Right lobe of liver (tissue), 4 donors: ENCODE measurements at regions not wholly inside any gene's neighbourhood (a gene's known extent, or its start where the extent isn't known, plus 50 kb on each side); places are given as distances from the start of the nearest gene placed in this dataset.

Experiments used
- POLR2A ChIP-seq: fragments of 450-650 bp; IDR thresholded peaks from one replicate; pipeline ENCODE4 v1.6.1; 2017; ENCODE audit warnings: antibody characterized with exemption, mild to moderate bottlenecking
- TF ChIP-seq, protein P1 (sequence below), 4 donors: fragments of 200-600 bp in 3 of 4; fragments of 450-650 bp in 1 of 4; IDR thresholded peaks; one replicate each; pipeline versions ENCODE4 v1.5.1 to v1.8.0; 2016 to 2022; ENCODE audit warnings: antibody characterized with exemption in 4 of 4, mild to moderate bottlenecking in 2 of 4
- donor health status: DM: no; HTN: no; CAD: no.
- donor health status: DM: no; HTN: no; CAD: no.
- donor health status: DM: no; HTN: yes; CAD: no.

DNA sequence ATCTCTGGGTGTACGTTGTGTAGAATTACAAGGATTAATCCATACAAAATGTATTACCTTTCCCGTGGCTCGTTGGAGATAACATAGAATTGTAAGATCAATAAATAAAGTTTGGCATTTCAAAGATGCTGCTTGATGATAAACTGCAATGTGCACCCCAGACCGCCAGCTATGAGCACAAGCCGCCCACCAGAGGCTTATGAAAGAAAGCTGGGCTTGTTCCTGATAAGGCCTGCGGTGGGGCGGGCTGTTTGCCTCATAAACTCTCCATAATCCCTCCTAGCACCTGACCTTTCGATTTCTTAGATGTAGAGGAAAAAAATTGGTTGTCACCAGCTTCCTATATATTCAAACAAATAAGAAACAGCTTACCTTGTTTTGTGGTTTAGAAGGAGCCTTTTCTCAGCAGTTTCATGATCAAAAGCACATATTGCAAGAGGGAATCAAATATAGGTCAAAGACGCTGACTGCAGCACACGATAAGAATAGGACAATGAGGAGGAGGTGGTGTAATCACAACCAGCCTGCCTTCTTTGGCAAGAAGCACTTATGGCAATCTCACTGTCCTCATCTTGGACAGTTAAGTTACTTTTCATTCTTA, 293.6 kb downstream of the RMST start:
- TF ChIP-seq, protein P1, sequence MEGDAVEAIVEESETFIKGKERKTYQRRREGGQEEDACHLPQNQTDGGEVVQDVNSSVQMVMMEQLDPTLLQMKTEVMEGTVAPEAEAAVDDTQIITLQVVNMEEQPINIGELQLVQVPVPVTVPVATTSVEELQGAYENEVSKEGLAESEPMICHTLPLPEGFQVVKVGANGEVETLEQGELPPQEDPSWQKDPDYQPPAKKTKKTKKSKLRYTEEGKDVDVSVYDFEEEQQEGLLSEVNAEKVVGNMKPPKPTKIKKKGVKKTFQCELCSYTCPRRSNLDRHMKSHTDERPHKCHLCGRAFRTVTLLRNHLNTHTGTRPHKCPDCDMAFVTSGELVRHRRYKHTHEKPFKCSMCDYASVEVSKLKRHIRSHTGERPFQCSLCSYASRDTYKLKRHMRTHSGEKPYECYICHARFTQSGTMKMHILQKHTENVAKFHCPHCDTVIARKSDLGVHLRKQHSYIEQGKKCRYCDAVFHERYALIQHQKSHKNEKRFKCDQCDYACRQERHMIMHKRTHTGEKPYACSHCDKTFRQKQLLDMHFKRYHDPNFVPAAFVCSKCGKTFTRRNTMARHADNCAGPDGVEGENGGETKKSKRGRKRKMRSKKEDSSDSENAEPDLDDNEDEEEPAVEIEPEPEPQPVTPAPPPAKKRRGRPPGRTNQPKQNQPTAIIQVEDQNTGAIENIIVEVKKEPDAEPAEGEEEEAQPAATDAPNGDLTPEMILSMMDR (IDR thresholded peaks at IDR 0.05): no peak
- no peak for TF ChIP-seq POLR2A
